HepG2 (cell line): ENCODE measurements at regions not wholly inside any gene's neighbourhood (a gene's known extent, or its start where the extent isn't known, plus 50 kb on each side); places are given as distances from the start of the nearest gene placed in this dataset.

ENCODE experiments used
- ATAC-seq: fragments of 200-7000 bp; cut with Tn5 transposase; 3 replicates; pipeline ENCODE4 v1.9.1; 2020; ENCODE audit warnings: mild to moderate bottlenecking, moderate library complexity
- BruUV-seq: library from RNA; stranded (reverse); fragments of 400-500 nt; replicated peaks from 2 replicates; lab custom pipeline; 2021; lab: Mats Ljungman, UMichigan
- CTCF ChIA-PET: fragments of 300-600 bp; formaldehyde crosslinking; extraction: SDS; loops from one replicate; lab custom pipeline; 2021; ENCODE audit warnings: low total read pairs, inconsistent platforms, low intra/inter-chr PET ratio; lab: Yijun Ruan, JAX
- POLR2A ChIA-PET: fragments of 350-600 bp; sonication (Branson Sonifier 250); formaldehyde crosslinking; loops from one replicate; lab custom pipeline; 2020; ENCODE audit warnings: antibody characterized with exemption, inconsistent platforms; lab: Yijun Ruan, JAX
- DNase-seq: peaks from one replicate; pipeline ENCODE4 v3.0.0-alpha.2; 2015; ENCODE audit warnings: low spot score
- FAIRE-seq: peaks from 3 replicates; lab custom pipeline; 2011; peaks lifted over from hg19 to GRCh38; lab: Jason Lieb, UNC
- H2AFZ ChIP-seq: one replicate; pipeline ENCODE4 v1.6.1; 2011; ENCODE audit warnings: low read length, inconsistent platforms
- H3K27ac ChIP-seq: fragments of 300-600 bp; 3 replicates; pipeline ENCODE4 v1.8.0; 2011; ENCODE audit warnings: mixed run types, mild to moderate bottlenecking, mixed read lengths, low read length, inconsistent platforms; ENCODE audit not compliant: insufficient read depth; ENCODE audit errors: extremely low read length
- H3K27me3 ChIP-seq, 2 experiments: fragments of 200-600 bp in 1 of 2; 2 replicates in 1 of 2; 3 replicates in 1 of 2; pipeline versions ENCODE4 v1.6.0 to v1.8.0; 2011; ENCODE audit warnings: low read length in 2 of 2, mild to moderate bottlenecking in 2 of 2, moderate library complexity in 2 of 2, inconsistent platforms in 1 of 2; ENCODE audit not compliant: insufficient read depth in 2 of 2, control insufficient read depth in 1 of 2
- H3K36me3 ChIP-seq, 2 experiments: fragments of 200-600 bp in 1 of 2; replicated peaks in 1 of 2; 2 replicates in 1 of 2; 3 replicates in 1 of 2; pipeline versions ENCODE4 v1.5.1 to v1.8.0; 2011; ENCODE audit warnings: low read length in 2 of 2, inconsistent platforms in 1 of 2; ENCODE audit not compliant: insufficient read depth in 2 of 2, control insufficient read depth in 1 of 2
- H3K4me1 ChIP-seq: 2 replicates; pipeline ENCODE4 v1.5.1; 2012; ENCODE audit warnings: low read length, inconsistent platforms; ENCODE audit not compliant: insufficient read depth
- H3K4me2 ChIP-seq: 2 replicates; pipeline ENCODE4 v1.6.0; 2011; ENCODE audit warnings: low read depth, low read length, inconsistent platforms
- H3K4me3 ChIP-seq, 3 experiments: fragments of 200-600 bp in 1 of 3; sonication (generic), shearing (Covaris generic) in 1 of 3; replicated peaks in 1 of 3; 2 replicates each; pipeline ENCODE4 v1.5.1; 2011 to 2016; ENCODE audit warnings: low read length in 3 of 3, inconsistent platforms in 2 of 3, low read depth in 2 of 3, mild to moderate bottlenecking in 2 of 3, control low read depth in 1 of 3, mixed read lengths in 1 of 3; ENCODE audit not compliant: insufficient read depth in 1 of 3
- H3K79me2 ChIP-seq: one replicate; pipeline ENCODE4 v1.6.1; 2011; ENCODE audit warnings: low read length, inconsistent platforms; ENCODE audit not compliant: insufficient read depth
- H3K9ac ChIP-seq: 2 replicates; pipeline ENCODE4 v1.6.0; 2011; ENCODE audit warnings: mild to moderate bottlenecking, low read depth, low read length, inconsistent platforms; ENCODE audit not compliant: insufficient read depth
- H3K9me3 ChIP-seq: 2 replicates; pipeline ENCODE4 v1.5.1; 2012; ENCODE audit warnings: mild to moderate bottlenecking, low read length
- H4K20me1 ChIP-seq: 2 replicates; pipeline ENCODE4 v1.6.0; 2011; ENCODE audit warnings: inconsistent platforms, mild to moderate bottlenecking, low read length, moderate library complexity; ENCODE audit not compliant: insufficient read depth
- JDP2 ChIP-seq: sonication (generic); formaldehyde crosslinking; IDR thresholded peaks from 2 replicates; pipeline ENCODE4 v1.8.1; 2022; ENCODE audit warnings: missing genetic modification reagents, borderline replicate concordance
- MTA1 ChIP-seq: sonication (generic); formaldehyde crosslinking; IDR thresholded peaks from 2 replicates; pipeline ENCODE4 v1.4.0; 2020; ENCODE audit warnings: missing genetic modification reagents, mild to moderate bottlenecking, borderline replicate concordance
- POLR2AphosphoS5 ChIP-seq: IDR thresholded peaks from 2 replicates; pipeline ENCODE4 v1.6.1; 2012; ENCODE audit warnings: low read depth, low read length
- REPIN1 ChIP-seq: sonication (generic); formaldehyde crosslinking; IDR thresholded peaks from 2 replicates; pipeline ENCODE4 v1.8.0; 2022; ENCODE audit warnings: missing genetic modification reagents, low read depth, mild to moderate bottlenecking, borderline replicate concordance
- ZBTB7B ChIP-seq: sonication (generic); formaldehyde crosslinking; IDR thresholded peaks from 2 replicates; pipeline ENCODE4 v1.4.0; 2020; ENCODE audit warnings: missing genetic modification reagents
- ZNF10 ChIP-seq: sonication (generic); formaldehyde crosslinking; IDR thresholded peaks from 2 replicates; pipeline ENCODE4 v1.4.0; 2020; ENCODE audit warnings: mild to moderate bottlenecking, low read depth, missing genetic modification reagents, borderline replicate concordance
- ZNF468 ChIP-seq: sonication (generic); formaldehyde crosslinking; IDR thresholded peaks from 2 replicates; pipeline ENCODE4 v1.8.0; 2022; ENCODE audit warnings: mild to moderate bottlenecking, moderate library complexity, missing genetic modification reagents
- ZNF746 ChIP-seq: sonication (generic); formaldehyde crosslinking; IDR thresholded peaks from 2 replicates; pipeline ENCODE4 v1.8.0; 2022; ENCODE audit warnings: mild to moderate bottlenecking, missing genetic modification reagents
- ZNF773 ChIP-seq: sonication (generic); formaldehyde crosslinking; IDR thresholded peaks from 2 replicates; pipeline ENCODE4 v1.4.0; 2020; ENCODE audit warnings: missing genetic modification reagents, borderline replicate concordance
- WGBS: methylation state at CpG from one replicate; pipeline ENCODE4 v1.1.6; 2017; ENCODE audit warnings: low lambda C conversion rate; 5-methylcytosine and 5-hydroxymethylcytosine counted together
- in situ Hi-C: cut with HindIII; loops from 2 replicates; pipeline ENCODE4 v1.10.0; 2017; ENCODE audit warnings: low pct_unique_long_range_greater_than_20kb; ENCODE audit not compliant: extremely low pct_ligation_motif_present
- intact Hi-C: fragments of 100-400 bp; cut with micrococcal nuclease; formaldehyde crosslinking; loops from one replicate; pipeline ENCODE4 v1.10.0; 2022; ENCODE audit not compliant: unreplicated experiment
- TF ChIP-seq, protein P1 (sequence below): sonication (generic); formaldehyde crosslinking; IDR thresholded peaks from 2 replicates; pipeline ENCODE4 v1.4.0; 2020; ENCODE audit warnings: missing genetic modification reagents, borderline replicate concordance
- TF ChIP-seq, protein P2 (sequence below): sonication (generic); formaldehyde crosslinking; conservative IDR thresholded peaks from 2 replicates; pipeline ENCODE4 v1.5.0; 2020; ENCODE audit warnings: missing genetic modification reagents
- TF ChIP-seq, protein P3 (sequence below): IDR thresholded peaks from 2 replicates; pipeline ENCODE4 v1.4.0; 2020; ENCODE audit warnings: mild to moderate bottlenecking, missing genetic modification reagents
- TF ChIP-seq, protein P4 (sequence below): sonication (generic); formaldehyde crosslinking; IDR thresholded peaks from 2 replicates; pipeline ENCODE4 v1.4.0; 2020; ENCODE audit warnings: missing genetic modification reagents

DNA sequence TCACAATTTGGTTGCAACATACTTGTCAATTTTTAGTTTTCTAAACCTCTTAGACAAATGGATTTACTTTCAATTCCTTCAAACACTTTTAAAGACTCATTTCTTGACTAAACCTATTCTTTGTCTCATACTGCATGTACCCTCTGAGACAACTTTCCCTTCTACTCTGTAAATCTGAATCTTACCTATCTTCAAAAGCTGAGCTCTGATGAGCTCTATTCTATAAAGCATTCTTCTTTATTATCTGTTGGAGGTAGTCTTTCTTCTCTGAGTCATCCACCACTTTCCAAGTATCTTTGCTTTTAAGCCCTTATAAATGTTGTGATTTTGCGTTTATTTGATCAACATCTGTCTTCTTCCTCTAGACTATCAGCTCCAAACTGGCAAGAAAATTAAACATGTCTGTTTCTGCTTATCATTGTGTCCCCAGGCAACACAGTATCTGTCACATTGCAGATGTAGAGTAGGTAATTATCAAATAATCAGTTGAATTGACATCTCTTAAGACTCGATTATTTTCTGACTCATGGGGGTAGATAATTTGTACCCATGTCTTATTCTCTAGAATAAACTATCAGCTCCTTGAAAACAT is 265.6 kb upstream of the FAR2 start:
- intact Hi-C loops (no loop called here), in situ Hi-C loops (no loop called here)
- no peaks in the 10 kb centered on the region for H3K79me2 ChIP-seq
- no peak overlapping the region for H3K27ac ChIP-seq
- no peaks in the 10 kb centered on the region for H3K9me3 ChIP-seq
- CTCF ChIA-PET: no interaction called here
- FAIRE-seq (no peak), ATAC-seq (no peak), DNase-seq (no peak)
- H3K9ac ChIP-seq: no peak overlapping the region
- 0% methylated on average over 2 of the region's 2 CpGs for WGBS
- BruUV-seq: no TSS peak
- POLR2A ChIA-PET: no interaction called here
- no peaks in the 10 kb centered on the region for H3K4me1 ChIP-seq
- H3K4me2 ChIP-seq: no peak overlapping the region
- no peaks in the 10 kb centered on the region for H3K27me3 ChIP-seq
- H3K36me3 ChIP-seq: no peaks in the 10 kb centered on the region
- no peak overlapping the region for H3K4me3 ChIP-seq
- H4K20me1 ChIP-seq: no peaks in the 10 kb centered on the region
- H2AFZ ChIP-seq: no peak overlapping the region
- TF ChIP-seq ZNF10 (no peak), POLR2AphosphoS5 (no peak), REPIN1 (CRISPR knock-in tag) (no peak), ZNF746 (no peak), JDP2 (CRISPR knock-in tag) (no peak), MTA1 (CRISPR knock-in tag) (no peak), ZNF773 (CRISPR knock-in tag) (no peak), ZNF468 (CRISPR knock-in tag) (no peak), ZBTB7B (CRISPR knock-in tag) (no peak)
- TF ChIP-seq, protein P1, sequence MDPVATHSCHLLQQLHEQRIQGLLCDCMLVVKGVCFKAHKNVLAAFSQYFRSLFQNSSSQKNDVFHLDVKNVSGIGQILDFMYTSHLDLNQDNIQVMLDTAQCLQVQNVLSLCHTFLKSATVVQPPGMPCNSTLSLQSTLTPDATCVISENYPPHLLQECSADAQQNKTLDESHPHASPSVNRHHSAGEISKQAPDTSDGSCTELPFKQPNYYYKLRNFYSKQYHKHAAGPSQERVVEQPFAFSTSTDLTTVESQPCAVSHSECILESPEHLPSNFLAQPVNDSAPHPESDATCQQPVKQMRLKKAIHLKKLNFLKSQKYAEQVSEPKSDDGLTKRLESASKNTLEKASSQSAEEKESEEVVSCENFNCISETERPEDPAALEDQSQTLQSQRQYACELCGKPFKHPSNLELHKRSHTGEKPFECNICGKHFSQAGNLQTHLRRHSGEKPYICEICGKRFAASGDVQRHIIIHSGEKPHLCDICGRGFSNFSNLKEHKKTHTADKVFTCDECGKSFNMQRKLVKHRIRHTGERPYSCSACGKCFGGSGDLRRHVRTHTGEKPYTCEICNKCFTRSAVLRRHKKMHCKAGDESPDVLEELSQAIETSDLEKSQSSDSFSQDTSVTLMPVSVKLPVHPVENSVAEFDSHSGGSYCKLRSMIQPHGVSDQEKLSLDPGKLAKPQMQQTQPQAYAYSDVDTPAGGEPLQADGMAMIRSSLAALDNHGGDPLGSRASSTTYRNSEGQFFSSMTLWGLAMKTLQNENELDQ (CRISPR knock-in tag): no peak
- TF ChIP-seq, protein P2, sequence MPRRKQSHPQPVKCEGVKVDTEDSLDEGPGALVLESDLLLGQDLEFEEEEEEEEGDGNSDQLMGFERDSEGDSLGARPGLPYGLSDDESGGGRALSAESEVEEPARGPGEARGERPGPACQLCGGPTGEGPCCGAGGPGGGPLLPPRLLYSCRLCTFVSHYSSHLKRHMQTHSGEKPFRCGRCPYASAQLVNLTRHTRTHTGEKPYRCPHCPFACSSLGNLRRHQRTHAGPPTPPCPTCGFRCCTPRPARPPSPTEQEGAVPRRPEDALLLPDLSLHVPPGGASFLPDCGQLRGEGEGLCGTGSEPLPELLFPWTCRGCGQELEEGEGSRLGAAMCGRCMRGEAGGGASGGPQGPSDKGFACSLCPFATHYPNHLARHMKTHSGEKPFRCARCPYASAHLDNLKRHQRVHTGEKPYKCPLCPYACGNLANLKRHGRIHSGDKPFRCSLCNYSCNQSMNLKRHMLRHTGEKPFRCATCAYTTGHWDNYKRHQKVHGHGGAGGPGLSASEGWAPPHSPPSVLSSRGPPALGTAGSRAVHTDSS (CRISPR knock-in tag): no peak
- TF ChIP-seq, protein P3, sequence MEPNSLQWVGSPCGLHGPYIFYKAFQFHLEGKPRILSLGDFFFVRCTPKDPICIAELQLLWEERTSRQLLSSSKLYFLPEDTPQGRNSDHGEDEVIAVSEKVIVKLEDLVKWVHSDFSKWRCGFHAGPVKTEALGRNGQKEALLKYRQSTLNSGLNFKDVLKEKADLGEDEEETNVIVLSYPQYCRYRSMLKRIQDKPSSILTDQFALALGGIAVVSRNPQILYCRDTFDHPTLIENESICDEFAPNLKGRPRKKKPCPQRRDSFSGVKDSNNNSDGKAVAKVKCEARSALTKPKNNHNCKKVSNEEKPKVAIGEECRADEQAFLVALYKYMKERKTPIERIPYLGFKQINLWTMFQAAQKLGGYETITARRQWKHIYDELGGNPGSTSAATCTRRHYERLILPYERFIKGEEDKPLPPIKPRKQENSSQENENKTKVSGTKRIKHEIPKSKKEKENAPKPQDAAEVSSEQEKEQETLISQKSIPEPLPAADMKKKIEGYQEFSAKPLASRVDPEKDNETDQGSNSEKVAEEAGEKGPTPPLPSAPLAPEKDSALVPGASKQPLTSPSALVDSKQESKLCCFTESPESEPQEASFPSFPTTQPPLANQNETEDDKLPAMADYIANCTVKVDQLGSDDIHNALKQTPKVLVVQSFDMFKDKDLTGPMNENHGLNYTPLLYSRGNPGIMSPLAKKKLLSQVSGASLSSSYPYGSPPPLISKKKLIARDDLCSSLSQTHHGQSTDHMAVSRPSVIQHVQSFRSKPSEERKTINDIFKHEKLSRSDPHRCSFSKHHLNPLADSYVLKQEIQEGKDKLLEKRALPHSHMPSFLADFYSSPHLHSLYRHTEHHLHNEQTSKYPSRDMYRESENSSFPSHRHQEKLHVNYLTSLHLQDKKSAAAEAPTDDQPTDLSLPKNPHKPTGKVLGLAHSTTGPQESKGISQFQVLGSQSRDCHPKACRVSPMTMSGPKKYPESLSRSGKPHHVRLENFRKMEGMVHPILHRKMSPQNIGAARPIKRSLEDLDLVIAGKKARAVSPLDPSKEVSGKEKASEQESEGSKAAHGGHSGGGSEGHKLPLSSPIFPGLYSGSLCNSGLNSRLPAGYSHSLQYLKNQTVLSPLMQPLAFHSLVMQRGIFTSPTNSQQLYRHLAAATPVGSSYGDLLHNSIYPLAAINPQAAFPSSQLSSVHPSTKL: no peak
- TF ChIP-seq, protein P4, sequence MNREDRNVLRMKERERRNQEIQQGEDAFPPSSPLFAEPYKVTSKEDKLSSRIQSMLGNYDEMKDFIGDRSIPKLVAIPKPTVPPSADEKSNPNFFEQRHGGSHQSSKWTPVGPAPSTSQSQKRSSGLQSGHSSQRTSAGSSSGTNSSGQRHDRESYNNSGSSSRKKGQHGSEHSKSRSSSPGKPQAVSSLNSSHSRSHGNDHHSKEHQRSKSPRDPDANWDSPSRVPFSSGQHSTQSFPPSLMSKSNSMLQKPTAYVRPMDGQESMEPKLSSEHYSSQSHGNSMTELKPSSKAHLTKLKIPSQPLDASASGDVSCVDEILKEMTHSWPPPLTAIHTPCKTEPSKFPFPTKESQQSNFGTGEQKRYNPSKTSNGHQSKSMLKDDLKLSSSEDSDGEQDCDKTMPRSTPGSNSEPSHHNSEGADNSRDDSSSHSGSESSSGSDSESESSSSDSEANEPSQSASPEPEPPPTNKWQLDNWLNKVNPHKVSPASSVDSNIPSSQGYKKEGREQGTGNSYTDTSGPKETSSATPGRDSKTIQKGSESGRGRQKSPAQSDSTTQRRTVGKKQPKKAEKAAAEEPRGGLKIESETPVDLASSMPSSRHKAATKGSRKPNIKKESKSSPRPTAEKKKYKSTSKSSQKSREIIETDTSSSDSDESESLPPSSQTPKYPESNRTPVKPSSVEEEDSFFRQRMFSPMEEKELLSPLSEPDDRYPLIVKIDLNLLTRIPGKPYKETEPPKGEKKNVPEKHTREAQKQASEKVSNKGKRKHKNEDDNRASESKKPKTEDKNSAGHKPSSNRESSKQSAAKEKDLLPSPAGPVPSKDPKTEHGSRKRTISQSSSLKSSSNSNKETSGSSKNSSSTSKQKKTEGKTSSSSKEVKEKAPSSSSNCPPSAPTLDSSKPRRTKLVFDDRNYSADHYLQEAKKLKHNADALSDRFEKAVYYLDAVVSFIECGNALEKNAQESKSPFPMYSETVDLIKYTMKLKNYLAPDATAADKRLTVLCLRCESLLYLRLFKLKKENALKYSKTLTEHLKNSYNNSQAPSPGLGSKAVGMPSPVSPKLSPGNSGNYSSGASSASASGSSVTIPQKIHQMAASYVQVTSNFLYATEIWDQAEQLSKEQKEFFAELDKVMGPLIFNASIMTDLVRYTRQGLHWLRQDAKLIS (CRISPR knock-in tag): no peak
